ENCODE measurements at regions not wholly inside any gene's neighbourhood (a gene's known extent, or its start where the extent isn't known, plus 50 kb on each side); places are given as distances from the start of the nearest gene placed in this dataset.

- TF ChIP-seq CTCF (tag by site-specific recombination; IDR thresholded peaks at IDR 0.05) (no peak), ZNF488 (tag by site-specific recombination; IDR thresholded peaks at IDR 0.05) (no peak), ZNF114 (tag by site-specific recombination; IDR thresholded peaks at IDR 0.05) (no peak), SALL2 (tag by site-specific recombination; IDR thresholded peaks at IDR 0.05; ENCODE audit: borderline replicate concordance) (no peak), ZEB2 (tag by site-specific recombination; IDR thresholded peaks at IDR 0.05) (no peak), PRDM10 (tag by site-specific recombination; IDR thresholded peaks at IDR 0.05) (no peak), ZFP3 (tag by site-specific recombination; IDR thresholded peaks at IDR 0.05; ENCODE audit: low read depth) (no peak), REST (tag by site-specific recombination; IDR thresholded peaks at IDR 0.05) (no peak), SP2 (tag by site-specific recombination; IDR thresholded peaks at IDR 0.05) (no peak), PATZ1 (tag by site-specific recombination; IDR thresholded peaks at IDR 0.05) (no peak), ZNF274 (IDR thresholded peaks at IDR 0.05; ENCODE audit: low read length) (no peak), ZNF274 (tag by site-specific recombination; IDR thresholded peaks at IDR 0.05; ENCODE audit: borderline replicate concordance) (no peak), ZSCAN23 (tag by site-specific recombination; IDR thresholded peaks at IDR 0.05) (no peak)
These were observed 903.3 kb upstream of the KLHL29 start for GRCh38 chr2:22481486-22482259.

All from HEK293 (cell line).